Inflammatory macrophage treated with lipopolysaccharide for 1 hour (primary cell): ENCODE measurements at regions not wholly inside any gene's neighbourhood (a gene's known extent, or its start where the extent isn't known, plus 50 kb on each side); places are given as distances from the start of the nearest gene placed in this dataset.
"Not testable (repeated sequence)": the region's sequence is repeated elsewhere in the genome, so short reads cannot be mapped to it uniquely, and the experiment has no call there.

Experiments
- DNase-seq, 2 donors: peaks; one replicate each; pipeline ENCODE4 v3.0.0-alpha.2; 2020 to 2022

- no peak for DNase-seq
These were observed 177.6 kb upstream of the GLRA2 start for GRCh38 chrX:14351611-14352303.

GRCh38 chrX:14347523-14347922, 181.8 kb upstream of the GLRA2 start:
- DNase-seq, result no peak

GRCh38 chrX:14344172-14344940, 185.0 kb upstream of the GLRA2 start:
- DNase-seq, result no peak

- no peak for DNase-seq
These were observed 219.9 kb upstream of the GLRA2 start for GRCh38 chrX:14309431-14309830.

- not testable (repeated sequence) for DNase-seq
These were observed 220.4 kb upstream of the GLRA2 start for GRCh38 chrX:14308976-14309375.

- DNase-seq, result no peak
These were observed 225.4 kb upstream of the GLRA2 start for GRCh38 chrX:14303891-14304290.

- not testable (repeated sequence) for DNase-seq
These were observed 226.8 kb upstream of the GLRA2 start for GRCh38 chrX:14302561-14302960.

GRCh38 chrX:14300376-14300775, 229.0 kb upstream of the GLRA2 start:
- DNase-seq, result no peak

GRCh38 chrX:14295426-14295825, 233.9 kb upstream of the GLRA2 start:
- no peak for DNase-seq

GRCh38 chrX:14291666-14292500, 237.5 kb upstream of the GLRA2 start:
- no peak for DNase-seq

- DNase-seq, result no peak
These were observed 239.0 kb upstream of the GLRA2 start for GRCh38 chrX:14290335-14290734.

- DNase-seq, result no peak
These were observed 245.0 kb upstream of the GEMIN8 start for GRCh38 chrX:14274691-14275090.

GRCh38 chrX:14267216-14267615, 237.5 kb upstream of the GEMIN8 start:
- DNase-seq, result no peak

- no peak for DNase-seq
These were observed 237.0 kb upstream of the GEMIN8 start for GRCh38 chrX:14266705-14267104.

- no peak for DNase-seq
These were observed 214.1 kb upstream of the GEMIN8 start for GRCh38 chrX:14243823-14244222.

- no peak for DNase-seq
These were observed 205.3 kb upstream of the GEMIN8 start for GRCh38 chrX:14235004-14235403.

- no peak for DNase-seq
These were observed 203.0 kb upstream of the GEMIN8 start for GRCh38 chrX:14232688-14233087.

GRCh38 chrX:14228611-14229010, 198.9 kb upstream of the GEMIN8 start:
- DNase-seq, result no peak

GRCh38 chrX:14220386-14220944, 190.8 kb upstream of the GEMIN8 start:
- no peak for DNase-seq

GRCh38 chrX:14209034-14209433, 179.3 kb upstream of the GEMIN8 start:
- DNase-seq, result no peak

GRCh38 chrX:14194711-14195110, 165.0 kb upstream of the GEMIN8 start:
- no peak for DNase-seq

GRCh38 chrX:14193547-14193946, 163.9 kb upstream of the GEMIN8 start:
- no peak for DNase-seq

- no peak for DNase-seq
These were observed 144.2 kb upstream of the GEMIN8 start for GRCh38 chrX:14173873-14174272.
